Panc1 (cell line): ENCODE measurements at regions not wholly inside any gene's neighbourhood (a gene's known extent, or its start where the extent isn't known, plus 50 kb on each side); places are given as distances from the start of the nearest gene placed in this dataset.

Experiments used
- ATAC-seq: fragments of 200-7000 bp; cut with Tn5 transposase; 2 replicates; pipeline ENCODE4 v1.9.1; 2020; ENCODE audit warnings: mild to moderate bottlenecking, moderate library complexity
- BruUV-seq: library from RNA; stranded (reverse); fragments of 400-500 nt; replicated peaks from 2 replicates; lab custom pipeline; 2021; lab: Mats Ljungman, UMichigan
- CTCF ChIA-PET: fragments of 300-600 bp; sonication (Branson Sonifier 250); formaldehyde crosslinking; loops from one replicate; lab custom pipeline; 2022; ENCODE audit warnings: antibody characterized with exemption; lab: Charles Lee
- POLR2A ChIA-PET: fragments of 300-600 bp; sonication (Branson Sonifier 250); formaldehyde crosslinking; loops from one replicate; lab custom pipeline; 2022; ENCODE audit warnings: antibody characterized with exemption; lab: Charles Lee
- DNase-seq: peaks from one replicate; pipeline ENCODE4 v3.0.0-alpha.2; 2010; ENCODE audit warnings: low read depth, low spot score
- H3K27ac ChIP-seq: 2 replicates; pipeline ENCODE4 v1.5.1; 2011; ENCODE audit warnings: mild to moderate bottlenecking, low read length, inconsistent platforms
- H3K27me3 ChIP-seq: fragments of 200-500 bp; sonication (Bioruptor generic); 2 replicates; pipeline ENCODE4 v1.6.0; 2014; ENCODE audit warnings: low read length, inconsistent platforms; ENCODE audit not compliant: control insufficient read depth, insufficient read depth
- H3K36me3 ChIP-seq: fragments of 200-500 bp; sonication (Bioruptor generic); 2 replicates; pipeline ENCODE4 v1.5.1; 2014; ENCODE audit warnings: inconsistent platforms, mild to moderate bottlenecking, low read length, moderate library complexity; ENCODE audit not compliant: control insufficient read depth, insufficient read depth
- H3K4me1 ChIP-seq: 2 replicates; pipeline ENCODE4 v1.5.1; 2011; ENCODE audit warnings: inconsistent platforms, mild to moderate bottlenecking, low read length, moderate library complexity; ENCODE audit not compliant: control insufficient read depth, insufficient read depth
- H3K4me3 ChIP-seq, 2 experiments: 2 replicates each; pipeline ENCODE4 v1.5.1; 2011 to 2012; ENCODE audit warnings: low read depth in 2 of 2, low read length in 2 of 2, mild to moderate bottlenecking in 2 of 2, inconsistent platforms in 1 of 2, moderate library complexity in 1 of 2
- H3K9me3 ChIP-seq: fragments of 200-500 bp; sonication (Bioruptor generic); 2 replicates; pipeline ENCODE4 v1.5.1; 2014; ENCODE audit warnings: low read depth, mild to moderate bottlenecking, inconsistent platforms, low read length, moderate library complexity; ENCODE audit not compliant: control insufficient read depth, insufficient read depth
- POLR2AphosphoS5 ChIP-seq: IDR thresholded peaks from 2 replicates; pipeline ENCODE4 v1.6.1; 2012; ENCODE audit warnings: mild to moderate bottlenecking, low read depth, low read length, moderate library complexity
- SIN3A ChIP-seq: IDR thresholded peaks from 2 replicates; pipeline ENCODE4 v1.6.1; 2012; ENCODE audit warnings: low read depth, mild to moderate bottlenecking, low read length, moderate library complexity, borderline replicate concordance; ENCODE audit not compliant: insufficient read depth
- TCF7L2 ChIP-seq: IDR thresholded peaks from 2 replicates; pipeline ENCODE4 v1.6.1; 2011; ENCODE audit warnings: mild to moderate bottlenecking, low read depth, low read length, inconsistent platforms
- in situ Hi-C: cut with HindIII; loops from 2 replicates; pipeline ENCODE4 v1.10.0; 2016; ENCODE audit warnings: low sequenced_read_pairs, low pct_unique_long_range_greater_than_20kb
- intact Hi-C: fragments of 100-400 bp; cut with micrococcal nuclease; formaldehyde crosslinking; loops from one replicate; pipeline ENCODE4 v1.10.0; 2022; ENCODE audit not compliant: unreplicated experiment
- TF ChIP-seq, protein P1 (sequence below): fragments of 450-650 bp; IDR thresholded peaks from 2 replicates; pipeline ENCODE4 v1.5.1; 2017; ENCODE audit warnings: mild to moderate bottlenecking
- TF ChIP-seq, protein P2 (sequence below), 2 experiments: IDR thresholded peaks; 2 replicates each; pipeline ENCODE4 v1.6.1; 2011 to 2012; ENCODE audit warnings: low read depth in 2 of 2, control low read depth in 1 of 2, low read length in 1 of 2, mild to moderate bottlenecking in 1 of 2, moderate library complexity in 1 of 2; ENCODE audit not compliant: insufficient read depth in 1 of 2

DNA sequence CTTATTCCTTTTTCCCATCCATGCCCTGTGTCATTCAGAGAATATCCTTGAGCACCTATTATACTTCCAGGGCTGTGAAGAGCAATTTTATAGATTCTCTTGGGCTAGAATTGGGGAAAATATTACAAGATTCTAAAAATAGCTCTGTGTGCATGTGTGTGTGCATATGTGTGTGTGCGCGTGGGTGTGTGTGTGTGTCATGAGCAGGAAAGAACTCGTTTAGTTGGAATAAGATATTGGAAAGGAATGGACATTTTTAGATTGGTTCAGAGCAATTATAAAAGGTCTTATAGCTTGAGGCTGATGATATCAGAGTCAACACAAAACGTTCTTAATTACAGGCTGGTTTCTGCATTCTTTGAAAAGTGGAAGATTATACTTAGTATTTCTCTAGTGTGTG lies 212.1 kb upstream of the COPS8 start:
- no peak overlapping the region for H3K27ac ChIP-seq
- peaks cover 2% of the 10 kb centered on the region; the same call in 1 of the 2 replicates for H3K27me3 ChIP-seq
- no TSS peak for BruUV-seq
- ATAC-seq, result no peak
- in situ Hi-C loops (no loop called here), intact Hi-C loops (no loop called here)
- DNase-seq, result no peak
- H3K9me3 ChIP-seq, result no peaks in the 10 kb centered on the region
- ChIA-PET POLR2A (no interaction called here), CTCF (interaction anchor here (1.0 kb wide), 1 partner anchor 1634 kb away, joined by 3 read pairs; no protein-coding TSS in a partner anchor)
- H3K4me3 ChIP-seq, result no peak overlapping the region
- no peaks in the 10 kb centered on the region for H3K36me3 ChIP-seq
- no peaks in the 10 kb centered on the region for H3K4me1 ChIP-seq
- TF ChIP-seq SIN3A, result no peak
- TF ChIP-seq POLR2AphosphoS5, result no peak
- TF ChIP-seq, protein P1, sequence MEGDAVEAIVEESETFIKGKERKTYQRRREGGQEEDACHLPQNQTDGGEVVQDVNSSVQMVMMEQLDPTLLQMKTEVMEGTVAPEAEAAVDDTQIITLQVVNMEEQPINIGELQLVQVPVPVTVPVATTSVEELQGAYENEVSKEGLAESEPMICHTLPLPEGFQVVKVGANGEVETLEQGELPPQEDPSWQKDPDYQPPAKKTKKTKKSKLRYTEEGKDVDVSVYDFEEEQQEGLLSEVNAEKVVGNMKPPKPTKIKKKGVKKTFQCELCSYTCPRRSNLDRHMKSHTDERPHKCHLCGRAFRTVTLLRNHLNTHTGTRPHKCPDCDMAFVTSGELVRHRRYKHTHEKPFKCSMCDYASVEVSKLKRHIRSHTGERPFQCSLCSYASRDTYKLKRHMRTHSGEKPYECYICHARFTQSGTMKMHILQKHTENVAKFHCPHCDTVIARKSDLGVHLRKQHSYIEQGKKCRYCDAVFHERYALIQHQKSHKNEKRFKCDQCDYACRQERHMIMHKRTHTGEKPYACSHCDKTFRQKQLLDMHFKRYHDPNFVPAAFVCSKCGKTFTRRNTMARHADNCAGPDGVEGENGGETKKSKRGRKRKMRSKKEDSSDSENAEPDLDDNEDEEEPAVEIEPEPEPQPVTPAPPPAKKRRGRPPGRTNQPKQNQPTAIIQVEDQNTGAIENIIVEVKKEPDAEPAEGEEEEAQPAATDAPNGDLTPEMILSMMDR, result no peak
- TF ChIP-seq, protein P2, sequence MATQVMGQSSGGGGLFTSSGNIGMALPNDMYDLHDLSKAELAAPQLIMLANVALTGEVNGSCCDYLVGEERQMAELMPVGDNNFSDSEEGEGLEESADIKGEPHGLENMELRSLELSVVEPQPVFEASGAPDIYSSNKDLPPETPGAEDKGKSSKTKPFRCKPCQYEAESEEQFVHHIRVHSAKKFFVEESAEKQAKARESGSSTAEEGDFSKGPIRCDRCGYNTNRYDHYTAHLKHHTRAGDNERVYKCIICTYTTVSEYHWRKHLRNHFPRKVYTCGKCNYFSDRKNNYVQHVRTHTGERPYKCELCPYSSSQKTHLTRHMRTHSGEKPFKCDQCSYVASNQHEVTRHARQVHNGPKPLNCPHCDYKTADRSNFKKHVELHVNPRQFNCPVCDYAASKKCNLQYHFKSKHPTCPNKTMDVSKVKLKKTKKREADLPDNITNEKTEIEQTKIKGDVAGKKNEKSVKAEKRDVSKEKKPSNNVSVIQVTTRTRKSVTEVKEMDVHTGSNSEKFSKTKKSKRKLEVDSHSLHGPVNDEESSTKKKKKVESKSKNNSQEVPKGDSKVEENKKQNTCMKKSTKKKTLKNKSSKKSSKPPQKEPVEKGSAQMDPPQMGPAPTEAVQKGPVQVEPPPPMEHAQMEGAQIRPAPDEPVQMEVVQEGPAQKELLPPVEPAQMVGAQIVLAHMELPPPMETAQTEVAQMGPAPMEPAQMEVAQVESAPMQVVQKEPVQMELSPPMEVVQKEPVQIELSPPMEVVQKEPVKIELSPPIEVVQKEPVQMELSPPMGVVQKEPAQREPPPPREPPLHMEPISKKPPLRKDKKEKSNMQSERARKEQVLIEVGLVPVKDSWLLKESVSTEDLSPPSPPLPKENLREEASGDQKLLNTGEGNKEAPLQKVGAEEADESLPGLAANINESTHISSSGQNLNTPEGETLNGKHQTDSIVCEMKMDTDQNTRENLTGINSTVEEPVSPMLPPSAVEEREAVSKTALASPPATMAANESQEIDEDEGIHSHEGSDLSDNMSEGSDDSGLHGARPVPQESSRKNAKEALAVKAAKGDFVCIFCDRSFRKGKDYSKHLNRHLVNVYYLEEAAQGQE (IDR thresholded peaks at IDR 0.05; ENCODE audit: insufficient read depth in 1 of 2, low read depth in 2 of 2, low read length in 1 of 2), result no peak
- TF ChIP-seq TCF7L2, result no peak

DNA sequence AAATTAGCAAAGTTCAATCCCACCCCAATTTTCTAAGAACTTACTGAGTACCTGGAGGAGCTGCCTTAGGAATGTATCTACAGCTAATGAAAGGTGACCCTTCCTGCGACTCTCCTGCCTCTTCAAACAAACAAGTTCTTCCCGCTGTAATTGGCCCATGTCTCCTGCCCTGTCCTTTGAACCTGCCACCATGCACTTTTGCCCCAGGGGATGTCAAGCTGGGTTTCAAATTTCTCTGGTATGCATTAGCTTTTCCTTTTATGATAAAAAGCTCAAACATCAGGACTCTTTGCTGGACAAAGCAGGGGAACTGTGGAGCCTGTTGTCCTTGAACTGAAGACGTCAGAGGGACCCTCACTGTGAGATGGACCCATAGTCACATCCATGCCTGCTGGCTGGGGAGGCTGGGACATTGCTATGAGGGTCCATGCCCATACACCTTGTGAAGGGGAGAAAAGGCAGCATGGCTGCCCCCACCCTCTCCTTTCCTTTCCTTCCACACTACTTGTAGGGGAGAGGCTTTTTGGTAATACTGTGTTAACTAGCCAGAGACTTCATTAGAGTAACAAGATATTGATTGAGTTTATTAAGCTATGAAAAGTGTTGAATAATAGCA lies 210.7 kb upstream of the COPS8 start:
- intact Hi-C loops (no loop called here), in situ Hi-C loops (no loop called here)
- POLR2A ChIA-PET, result no interaction called here

More for the DNA sequence above, 210.7 kb upstream of the COPS8 start:
- Histone ChIP-seq H3K9me3 (no peaks in the 10 kb centered on the region), H3K27ac (no peak overlapping the region), H3K27me3 (no peaks in the 10 kb centered on the region), H3K4me1 (no peaks in the 10 kb centered on the region), H3K4me3 (no peak overlapping the region), H3K36me3 (no peaks in the 10 kb centered on the region)
- ATAC-seq (no peak), DNase-seq (no peak)
- CTCF ChIA-PET, result no interaction called here
- BruUV-seq, result no TSS peak
- no peak for TF ChIP-seq POLR2AphosphoS5
- TF ChIP-seq, protein P2 (IDR thresholded peaks at IDR 0.05; ENCODE audit: insufficient read depth in 1 of 2, low read depth in 2 of 2, low read length in 1 of 2), result no peak
